GM19468 (cell line): ENCODE measurements at regions not wholly inside any gene's neighbourhood (a gene's known extent, or its start where the extent isn't known, plus 50 kb on each side); places are given as distances from the start of the nearest gene placed in this dataset.
"Not testable (repeated sequence)": the region's sequence is repeated elsewhere in the genome, so short reads cannot be mapped to it uniquely, and the experiment has no call there.

Experiments
- ATAC-seq: cut with Tn5 transposase; IDR thresholded peaks from one replicate; pipeline ENCODE4 v1.9.1; 2021; ENCODE audit warnings: mild to moderate bottlenecking, moderate library complexity, moderate number of reproducible peaks; ENCODE audit not compliant: unreplicated experiment; ENCODE audit errors: extremely low read depth

- ATAC-seq, result not testable (repeated sequence)
Measured at GRCh38 chr18:14460364-14460763, 83.0 kb downstream of the POTEC start.

DNA sequence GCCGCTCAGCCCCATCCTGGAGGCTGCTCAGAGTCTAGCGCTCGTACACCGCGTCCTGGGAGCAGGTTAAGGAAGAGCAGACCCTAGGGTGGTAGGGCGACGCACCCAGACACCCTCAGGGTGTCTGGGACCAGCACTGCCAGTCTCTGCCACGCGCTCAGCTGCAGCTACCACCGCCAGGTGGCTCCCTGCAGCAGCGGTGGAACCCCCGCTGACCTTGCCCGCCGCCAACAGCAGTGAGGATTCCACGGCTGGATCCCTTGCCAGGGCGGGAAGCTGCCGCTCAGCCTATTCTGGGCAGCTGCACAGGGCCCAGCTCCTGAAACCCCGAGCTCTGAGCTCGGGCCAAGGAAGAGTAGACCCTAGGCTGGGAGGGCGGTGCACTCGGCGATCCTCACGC, 83.6 kb downstream of the POTEC start:
- not testable (repeated sequence) for ATAC-seq

- ATAC-seq, result not testable (repeated sequence)
Measured at GRCh38 chr18:14458009-14458945, 85.1 kb downstream of the POTEC start.

DNA sequence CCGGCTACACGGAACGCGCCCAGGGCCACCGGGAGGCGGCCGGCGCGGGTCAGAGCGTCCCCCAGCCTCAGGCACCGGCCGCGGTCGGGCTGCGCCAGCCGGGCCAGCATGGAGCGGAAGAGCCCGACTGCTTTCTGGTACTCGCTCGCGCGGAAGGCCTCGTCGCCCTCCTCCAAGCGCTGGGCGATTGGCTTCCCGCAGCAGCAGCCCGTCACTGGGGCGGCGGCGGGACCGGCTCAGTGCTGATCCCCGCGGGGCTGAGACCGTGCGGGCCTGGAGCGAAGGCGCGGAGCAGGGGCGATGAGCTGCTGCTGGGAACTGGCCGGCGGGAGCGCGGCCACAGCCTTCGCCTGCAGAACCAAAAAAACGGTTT, 92.8 kb downstream of the POTEC start:
- not testable (repeated sequence) for ATAC-seq

- not testable (repeated sequence) for ATAC-seq
Measured at GRCh38 chr18:14449995-14450636, 93.3 kb downstream of the POTEC start.

- not testable (repeated sequence) for ATAC-seq
Measured at GRCh38 chr18:14449062-14449461, 94.3 kb downstream of the POTEC start.

GRCh38 chr18:14447715-14448114, 95.7 kb downstream of the POTEC start:
- ATAC-seq, result not testable (repeated sequence)

DNA sequence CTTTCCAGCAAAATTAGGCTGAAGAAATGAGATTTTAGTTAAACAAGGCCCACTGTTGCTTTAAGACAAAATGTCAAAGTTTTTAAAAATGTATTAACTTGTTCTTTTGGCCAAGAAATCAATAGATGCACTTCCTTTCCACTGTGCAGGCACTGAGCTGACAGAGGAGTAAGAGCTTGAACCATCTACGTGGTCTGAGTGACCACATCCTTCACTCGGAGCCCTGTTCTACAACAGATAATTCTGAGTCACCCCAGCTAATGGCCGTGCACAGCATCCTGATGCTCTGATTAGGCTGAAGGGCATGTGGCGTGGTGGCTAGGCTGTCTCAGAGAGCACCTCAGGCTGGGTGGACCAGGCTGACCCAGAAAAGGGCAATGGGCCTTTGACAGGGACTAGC, 107.9 kb downstream of the POTEC start:
- not testable (repeated sequence) for ATAC-seq

- not testable (repeated sequence) for ATAC-seq
Measured at GRCh38 chr18:14432371-14432770, 111.0 kb downstream of the POTEC start.

DNA sequence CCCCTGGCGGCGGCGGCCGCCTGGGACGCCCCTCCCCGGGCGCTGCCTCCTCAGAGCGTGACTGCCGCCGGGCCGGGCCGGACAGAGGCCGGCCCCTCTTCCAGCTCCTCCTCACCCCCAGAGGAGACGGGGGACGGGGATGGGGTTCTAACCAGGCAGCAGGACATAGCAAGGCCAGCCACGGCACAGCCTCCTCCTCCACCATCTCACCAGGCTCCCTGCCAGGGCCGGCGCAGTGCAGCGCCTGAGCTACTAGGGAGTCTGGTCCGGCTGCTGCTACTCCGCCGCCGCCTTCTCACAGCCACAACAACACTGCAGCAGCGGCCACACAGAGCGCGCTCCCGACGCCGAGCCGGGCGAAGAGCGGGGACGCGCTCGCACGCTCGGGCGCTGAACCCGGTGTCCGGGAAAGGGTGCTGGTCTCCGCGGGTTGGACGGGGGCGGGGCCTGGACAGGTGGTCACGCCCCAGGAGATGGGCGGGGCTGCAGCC, 112.3 kb downstream of the POTEC start:
- ATAC-seq, result not testable (repeated sequence)

DNA sequence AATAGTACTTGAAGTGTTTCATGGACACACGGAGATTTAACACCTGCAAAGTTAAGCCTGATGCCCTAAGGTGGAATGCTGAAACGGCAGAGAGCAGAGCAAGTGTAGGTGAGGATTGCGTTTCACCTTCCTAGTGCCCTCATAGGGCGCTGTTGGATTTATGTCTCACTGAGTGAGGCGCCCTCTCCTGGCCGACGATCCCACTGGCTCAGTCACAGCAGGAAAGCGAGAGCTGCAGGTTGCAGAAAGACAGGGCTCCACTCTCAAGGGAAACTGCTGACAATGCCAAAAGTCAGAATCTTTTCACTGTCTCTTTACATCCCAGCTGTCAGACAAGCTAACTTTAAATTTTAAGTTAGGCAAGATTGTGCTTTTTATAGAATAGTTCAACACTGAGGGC, 127.6 kb downstream of the POTEC start:
- not testable (repeated sequence) for ATAC-seq

DNA sequence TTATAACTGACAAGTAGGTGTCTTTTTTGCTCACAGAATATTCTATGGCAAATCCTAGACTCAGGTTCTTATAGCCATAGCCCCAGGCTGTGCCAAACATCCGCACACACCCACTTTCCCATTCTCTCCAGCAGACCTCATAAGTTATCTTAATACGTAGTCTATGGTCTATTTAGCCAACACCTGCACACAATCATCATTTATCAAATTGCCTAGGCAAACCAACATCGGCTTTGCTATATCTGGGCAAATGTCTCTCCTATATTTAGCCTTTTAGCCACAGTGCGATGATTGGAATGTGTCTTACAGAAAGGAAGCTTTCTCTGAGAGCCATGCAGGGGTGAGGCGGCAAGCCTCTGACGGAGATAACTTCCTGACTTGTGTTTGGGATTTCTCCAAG, 128.0 kb downstream of the POTEC start:
- not testable (repeated sequence) for ATAC-seq

GRCh38 chr18:14395533-14395932, 147.9 kb downstream of the POTEC start:
- not testable (repeated sequence) for ATAC-seq

GRCh38 chr18:14393563-14394103, 149.8 kb downstream of the POTEC start:
- not testable (repeated sequence) for ATAC-seq

DNA sequence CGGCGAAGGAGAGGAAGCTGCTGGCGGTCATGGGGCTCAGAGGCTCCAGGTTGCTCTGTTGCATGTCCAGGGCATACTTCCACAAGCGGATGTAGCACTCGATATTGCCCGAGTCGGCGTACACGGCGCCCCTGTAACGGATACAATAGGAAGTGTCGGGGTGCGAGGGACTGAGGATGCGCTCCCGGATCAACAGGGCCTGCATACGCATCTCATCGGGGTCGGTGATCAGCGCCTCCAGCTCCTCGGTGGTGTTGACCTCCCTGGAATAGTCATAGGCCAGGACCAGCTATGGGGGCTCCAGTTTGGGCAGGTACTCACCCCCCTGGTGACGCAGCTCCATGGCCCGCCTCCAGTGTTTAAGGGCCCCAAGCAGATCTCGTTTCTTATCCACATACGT, 150.8 kb downstream of the POTEC start:
- ATAC-seq, result not testable (repeated sequence)

GRCh38 chr18:14384961-14385360, 158.4 kb downstream of the POTEC start:
- ATAC-seq, result not testable (repeated sequence)

DNA sequence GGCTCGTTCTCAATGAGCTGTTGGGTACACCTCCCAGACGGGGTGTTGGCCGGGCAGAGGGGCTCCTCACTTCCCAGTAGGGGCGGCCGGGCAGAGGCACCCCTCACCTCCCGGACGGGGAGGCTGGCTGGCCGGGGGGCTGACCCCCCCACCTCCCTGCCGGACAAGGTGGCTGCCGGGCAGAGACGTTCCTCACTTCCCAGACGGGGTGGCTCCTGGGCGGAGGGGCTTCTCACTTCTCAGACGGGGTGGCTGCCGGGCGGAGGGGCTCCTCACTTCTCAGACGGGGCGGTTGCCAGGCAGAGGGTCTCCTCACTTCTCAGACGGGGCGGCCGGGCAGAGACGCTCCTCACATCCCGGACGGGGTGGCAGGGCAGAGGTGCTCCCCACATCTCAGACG, 160.7 kb downstream of the POTEC start:
- ATAC-seq, result not testable (repeated sequence)

- ATAC-seq, result not testable (repeated sequence)
Measured at GRCh38 chr18:14379489-14379888, 163.9 kb downstream of the POTEC start.

DNA sequence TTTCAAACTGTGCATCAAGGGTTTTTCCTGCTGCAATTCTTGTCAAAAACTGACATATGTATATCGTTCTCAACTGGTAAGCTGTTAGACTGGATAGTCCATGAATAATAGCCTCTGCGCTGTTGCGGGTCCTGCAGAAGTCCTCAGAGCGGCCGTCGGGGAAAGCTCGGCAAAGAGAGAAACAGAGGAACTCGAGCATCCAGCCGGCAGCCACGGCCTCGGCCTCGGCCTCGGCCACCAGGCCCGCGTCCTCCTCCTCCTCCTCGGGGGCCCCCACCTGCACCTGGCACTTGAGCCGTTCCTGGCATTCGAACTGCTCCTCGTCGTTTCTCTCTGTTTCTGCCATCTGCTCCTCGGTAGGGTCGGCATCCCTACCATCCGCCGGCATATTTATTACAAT, 165.0 kb downstream of the POTEC start:
- ATAC-seq, result not testable (repeated sequence)

DNA sequence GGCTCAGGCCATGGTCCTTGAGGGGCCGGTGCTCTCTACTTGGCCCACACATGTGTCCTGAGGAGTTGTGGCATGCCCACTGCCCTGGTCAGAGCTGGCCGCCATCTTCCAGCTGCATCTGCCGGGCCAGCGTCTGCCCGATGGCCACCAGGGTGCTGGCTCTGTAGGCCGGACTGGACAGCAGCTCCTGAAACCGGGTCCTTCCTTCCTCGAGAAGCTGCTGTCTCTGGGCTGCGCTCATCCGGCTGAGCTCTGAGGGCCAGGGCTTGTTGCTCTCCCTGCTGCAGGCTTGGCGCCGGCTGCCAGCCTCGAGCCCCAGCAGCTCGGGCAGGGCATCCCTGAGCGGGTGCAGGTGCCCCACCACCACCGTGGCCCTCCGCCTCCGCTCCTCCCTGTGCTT, 182.1 kb downstream of the POTEC start:
- ATAC-seq, result not testable (repeated sequence)
